Inflammatory macrophage treated with lipopolysaccharide for 4 hours (primary cell): ENCODE measurements at regions not wholly inside any gene's neighbourhood (a gene's known extent, or its start where the extent isn't known, plus 50 kb on each side); places are given as distances from the start of the nearest gene placed in this dataset.
"Not testable (repeated sequence)": the region's sequence is repeated elsewhere in the genome, so short reads cannot be mapped to it uniquely, and the experiment has no call there.

Source experiments
- DNase-seq: peaks from one replicate; pipeline ENCODE4 v3.0.0-alpha.2; 2020

DNA sequence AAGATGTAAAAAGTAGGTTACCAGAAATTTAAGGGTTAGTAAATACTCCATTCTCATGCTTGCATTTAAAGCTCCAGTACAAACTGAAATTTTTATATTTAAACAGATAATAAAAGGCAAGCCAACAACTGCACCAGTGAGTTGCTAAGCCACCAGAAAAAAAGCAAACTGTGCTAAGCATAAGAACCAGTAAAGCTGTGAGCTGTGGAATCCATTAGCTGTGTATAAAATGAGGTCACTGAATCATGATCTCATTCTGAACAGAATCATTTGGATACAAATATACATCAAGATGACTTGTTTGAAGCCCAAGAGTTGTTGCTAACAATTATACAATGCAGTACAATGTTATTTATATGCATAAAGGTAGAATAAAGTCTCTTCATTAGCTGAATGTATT, 1312.2 kb downstream of the SI start:
- DNase-seq, result no peak

GRCh38 chr3:163753033-163753432, 1325.3 kb downstream of the SI start:
- DNase-seq, result no peak

GRCh38 chr3:163745204-163745603, 1333.1 kb downstream of the SI start:
- DNase-seq, result no peak

- DNase-seq, result no peak
Observed at GRCh38 chr3:163735394-163735793, 1342.9 kb downstream of the SI start.

DNA sequence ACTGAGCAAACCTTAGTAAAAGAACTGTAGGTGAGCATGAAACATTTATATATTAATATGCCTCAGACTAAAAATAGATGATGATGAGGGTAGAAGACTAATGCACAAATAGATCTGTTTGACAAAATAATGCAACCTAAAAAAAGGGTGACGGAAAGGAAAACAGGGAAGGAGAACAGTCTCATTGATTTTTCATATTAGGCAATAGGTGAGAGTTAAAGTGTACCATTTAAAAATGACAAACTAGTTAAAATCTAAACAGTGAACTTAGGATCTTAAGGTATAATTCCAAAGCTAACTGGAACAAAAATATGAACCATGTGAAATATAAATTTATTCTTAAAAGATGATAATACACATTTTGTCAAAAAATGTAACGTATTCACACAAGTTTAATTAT, 1347.6 kb downstream of the SI start:
- no peak for DNase-seq

- no peak for DNase-seq
Observed at GRCh38 chr3:163726125-163726524, 1352.2 kb downstream of the SI start.

DNA sequence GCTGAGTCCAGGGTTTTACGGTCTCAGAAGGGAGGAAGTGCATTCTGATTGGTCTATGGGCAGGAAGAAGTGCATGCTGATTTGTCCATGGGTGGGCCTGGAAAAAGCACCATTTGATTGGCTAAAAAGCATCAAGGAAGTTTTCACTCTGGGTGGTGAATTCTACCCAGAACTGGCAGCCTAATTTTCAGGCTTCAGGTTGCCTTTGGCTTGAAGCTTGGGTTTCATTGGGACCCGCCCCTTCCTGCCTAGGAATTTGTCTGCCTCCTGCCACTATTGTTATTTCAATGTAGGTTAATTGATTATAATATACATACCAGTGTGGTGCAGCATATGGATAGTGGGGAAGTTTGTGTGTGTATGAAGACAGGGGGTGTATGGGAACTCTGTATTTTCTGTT, 1355.9 kb downstream of the SI start:
- no peak for DNase-seq

DNA sequence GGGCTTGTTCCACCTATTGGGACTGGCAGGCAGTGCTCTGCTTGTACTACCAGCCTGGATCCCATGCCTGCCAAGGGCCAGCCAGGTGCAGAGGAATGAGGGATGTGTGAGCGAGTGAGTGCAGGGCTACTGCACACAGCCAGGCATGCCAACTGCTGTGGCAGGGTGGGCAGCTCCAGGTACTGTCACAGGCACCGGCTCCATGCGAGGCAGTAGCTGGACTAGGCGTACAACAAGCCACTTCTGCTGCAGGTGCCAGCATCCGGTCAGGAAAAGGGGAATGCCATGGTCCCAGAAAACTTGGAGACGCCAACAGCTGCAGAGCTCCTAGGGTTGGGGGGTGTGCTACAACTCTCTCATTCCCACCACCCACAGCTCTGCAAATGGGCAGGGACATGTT, 1356.7 kb downstream of the SI start:
- DNase-seq, result no peak

DNA sequence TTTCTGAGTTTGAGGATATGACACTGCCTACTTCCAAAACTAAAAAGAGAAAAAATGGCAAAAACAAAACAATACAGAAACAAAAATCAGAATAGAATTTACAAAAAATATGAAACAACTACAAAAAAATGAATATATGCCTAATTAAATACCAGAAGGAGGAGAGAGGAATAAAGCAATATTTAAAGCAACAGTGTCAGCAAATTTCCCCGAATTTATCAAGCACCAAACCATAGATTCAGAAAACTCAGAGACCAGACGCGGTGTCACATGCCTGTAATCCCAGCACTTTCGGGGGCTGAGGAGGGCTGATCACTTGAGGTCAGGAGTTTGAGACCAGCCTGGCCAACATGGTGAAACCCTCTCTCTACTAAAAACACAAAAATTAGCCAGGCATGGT, 1360.9 kb downstream of the SI start:
- no peak for DNase-seq

DNA sequence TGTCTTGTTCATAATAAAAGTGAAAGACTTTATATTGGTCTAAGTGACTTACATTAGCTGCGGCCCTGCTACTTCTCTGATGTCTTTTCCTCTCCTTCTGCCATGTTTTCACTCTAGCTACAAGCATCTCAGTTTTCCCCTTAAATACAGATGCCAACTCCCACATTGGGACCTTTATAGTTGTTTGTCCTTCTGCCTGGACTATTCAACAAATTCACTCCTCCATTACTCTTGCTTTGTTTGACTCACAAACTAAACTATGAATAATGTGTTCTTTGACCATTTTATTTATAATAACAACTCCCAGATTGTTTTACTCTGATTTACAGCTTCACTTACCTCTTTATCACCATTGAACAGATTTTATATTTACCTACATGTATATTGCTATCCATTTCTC, 1369.9 kb downstream of the SI start:
- DNase-seq, result no peak

DNA sequence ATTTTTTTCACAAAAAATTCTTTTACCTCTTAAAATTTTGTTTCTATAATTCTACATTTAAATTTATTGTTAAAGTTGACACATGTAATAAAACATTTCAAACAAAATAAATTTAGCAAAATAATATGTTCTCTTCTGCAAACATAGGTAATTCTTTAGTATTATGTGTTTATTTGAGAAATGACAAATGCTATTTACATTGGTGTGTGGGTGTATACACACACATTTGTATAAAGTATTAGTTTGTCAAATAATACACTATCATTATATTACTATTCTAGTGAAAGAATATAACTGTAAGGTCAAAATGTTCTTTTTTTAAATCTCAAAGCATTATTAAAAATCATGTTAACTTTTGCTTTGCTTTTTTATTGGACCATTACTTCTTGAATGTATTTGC, 1370.6 kb downstream of the SI start:
- no peak for DNase-seq

DNA sequence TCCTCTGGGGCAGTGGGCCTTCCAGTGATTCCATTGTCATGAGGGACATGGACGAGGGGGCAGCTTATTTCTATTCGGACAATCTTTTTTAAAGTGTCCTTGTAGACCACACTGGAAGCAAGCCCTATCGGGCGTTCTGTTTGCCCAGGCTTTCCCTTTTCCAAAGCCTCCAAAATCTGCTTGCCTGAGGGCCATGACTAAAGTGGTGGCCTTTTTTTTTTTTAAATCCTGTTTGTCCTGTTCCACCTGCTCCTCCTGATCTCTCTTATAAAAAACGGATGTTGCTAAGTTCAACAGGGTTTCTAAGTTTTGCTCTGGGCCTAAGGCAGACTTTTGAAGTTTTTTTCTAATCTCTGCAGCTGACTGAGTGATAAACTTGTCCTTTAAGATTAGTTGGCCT, 1380.1 kb downstream of the SI start:
- not testable (repeated sequence) for DNase-seq

GRCh38 chr3:163692494-163692893, 1385.8 kb downstream of the SI start:
- DNase-seq, result no peak

GRCh38 chr3:163684651-163685050, 1393.6 kb downstream of the SI start:
- no peak for DNase-seq

- DNase-seq, result no peak
Observed at GRCh38 chr3:163672954-163673353, 1405.3 kb downstream of the SI start.

GRCh38 chr3:163671201-163671600, 1407.1 kb downstream of the SI start:
- no peak for DNase-seq

- DNase-seq, result no peak
Observed at GRCh38 chr3:163664466-163664865, 1413.8 kb downstream of the SI start.

- DNase-seq, result no peak
Observed at GRCh38 chr3:163657088-163657487, 1421.2 kb downstream of the SI start.

DNA sequence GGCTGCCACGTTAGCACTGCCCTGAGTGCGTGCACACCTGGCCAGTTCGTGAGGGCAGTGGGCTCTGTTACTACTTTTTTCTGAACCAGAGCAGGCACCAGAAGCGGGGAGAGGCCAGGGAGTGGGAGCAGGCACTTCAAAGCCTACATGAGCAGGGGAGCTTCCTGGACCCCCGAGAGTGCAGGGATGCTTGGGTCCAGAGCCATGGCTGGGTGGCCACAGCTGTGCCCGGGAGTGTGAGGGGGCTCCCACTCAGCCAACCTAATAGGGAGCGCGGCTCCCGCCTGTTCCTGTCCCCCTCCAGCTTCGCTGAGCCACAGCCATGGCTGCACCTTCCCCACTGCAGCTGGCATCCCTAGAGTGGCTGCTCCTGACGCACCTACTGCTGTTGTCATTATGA, 1423.3 kb downstream of the SI start:
- no peak for DNase-seq

GRCh38 chr3:163644172-163644571, 1434.1 kb downstream of the SI start:
- no peak for DNase-seq

DNA sequence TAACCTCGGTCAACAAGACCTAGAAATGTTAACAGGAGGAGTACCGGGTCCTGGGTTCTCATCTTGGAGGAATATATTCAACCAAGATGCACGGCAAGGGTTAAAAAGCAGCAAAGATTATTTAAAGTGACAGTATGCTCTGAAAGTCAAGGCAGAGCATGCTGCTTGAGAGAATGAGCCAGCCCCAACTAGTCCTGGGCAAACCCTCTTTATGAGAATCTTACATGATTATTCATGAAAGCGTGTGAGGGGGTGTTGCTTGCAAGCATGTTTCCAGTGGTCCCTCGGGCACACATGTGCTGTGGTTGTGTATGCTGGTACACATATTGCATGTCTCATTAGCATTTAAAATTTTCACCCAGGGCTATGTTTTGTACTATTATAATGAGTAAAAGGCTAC, 1445.6 kb downstream of the SI start:
- no peak for DNase-seq

DNA sequence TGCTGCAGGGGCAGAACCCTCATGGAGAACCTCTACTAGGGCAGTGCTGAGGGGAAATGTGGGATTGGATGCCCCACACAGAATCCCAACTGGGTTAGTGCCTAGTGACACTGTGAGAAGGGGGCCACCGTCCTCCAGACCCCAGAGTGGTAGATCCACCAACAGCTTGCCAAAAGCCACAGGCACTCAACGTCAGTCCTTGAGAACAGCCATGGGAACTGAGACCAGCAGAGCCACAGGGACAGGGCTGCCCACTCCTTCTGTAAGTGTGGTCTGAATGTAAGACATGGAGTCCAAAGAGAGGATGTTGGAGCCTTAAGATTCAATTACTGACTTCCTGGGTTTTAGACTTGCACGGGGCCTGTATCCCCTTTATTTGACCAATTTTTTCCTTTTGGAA, 1451.5 kb downstream of the SI start:
- no peak for DNase-seq

DNA sequence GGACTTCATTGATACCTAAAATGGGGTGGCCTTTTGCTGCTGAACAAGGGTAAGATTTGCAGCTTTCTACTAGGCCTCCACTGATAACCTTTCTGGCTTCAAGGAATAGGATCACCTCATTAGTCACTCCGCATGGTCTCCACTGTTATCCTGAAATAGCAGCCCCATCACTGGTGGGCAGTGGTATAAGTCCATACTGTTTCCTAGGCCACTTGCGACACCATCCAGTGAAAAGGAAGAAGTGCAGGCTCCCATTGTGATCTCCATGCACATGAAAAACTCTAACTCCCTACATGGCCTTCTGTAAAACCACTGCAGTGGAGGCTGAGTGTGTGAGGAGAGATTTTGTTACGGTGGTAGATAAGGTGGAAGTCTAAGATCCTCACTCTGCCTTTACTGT, 1455.9 kb downstream of the SI start:
- no peak for DNase-seq

- no peak for DNase-seq
Observed at GRCh38 chr3:163614886-163615285, 1463.4 kb downstream of the SI start.

GRCh38 chr3:163605915-163606314, 1472.4 kb downstream of the SI start:
- DNase-seq, result no peak

DNA sequence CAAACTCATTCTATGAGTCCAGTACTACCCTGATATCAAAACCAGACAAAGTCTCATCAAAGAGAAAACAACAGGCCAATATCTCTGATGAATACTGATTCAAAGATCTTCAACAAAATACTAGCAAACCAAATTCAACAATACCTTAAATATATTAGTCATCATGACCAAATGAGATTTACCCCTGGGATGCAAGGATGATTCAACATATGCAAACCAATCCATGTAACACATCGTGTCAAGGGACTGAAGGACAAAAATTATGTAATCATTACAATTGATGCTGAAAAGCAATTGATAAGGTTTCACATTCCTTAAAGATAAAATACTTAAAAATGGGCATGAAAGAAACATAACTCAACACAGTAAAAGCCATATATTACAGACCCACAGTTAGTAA, 1476.9 kb downstream of the SI start:
- no peak for DNase-seq
